Activated CD4-positive, alpha-beta T cell treated with anti-CD3 and anti-CD28 coated beads, Interleukin-2, amount 50 U/mL, for 4 hours (primary cell): ENCODE measurements at regions not wholly inside any gene's neighbourhood (a gene's known extent, or its start where the extent isn't known, plus 50 kb on each side); places are given as distances from the start of the nearest gene placed in this dataset.
"Not testable (repeated sequence)": the region's sequence is repeated elsewhere in the genome, so short reads cannot be mapped to it uniquely, and the experiment has no call there.

Experiments used
- DNase-seq, 2 experiments: peaks; one replicate each; pipeline ENCODE4 v3.0.0-alpha.2; 2020

DNA sequence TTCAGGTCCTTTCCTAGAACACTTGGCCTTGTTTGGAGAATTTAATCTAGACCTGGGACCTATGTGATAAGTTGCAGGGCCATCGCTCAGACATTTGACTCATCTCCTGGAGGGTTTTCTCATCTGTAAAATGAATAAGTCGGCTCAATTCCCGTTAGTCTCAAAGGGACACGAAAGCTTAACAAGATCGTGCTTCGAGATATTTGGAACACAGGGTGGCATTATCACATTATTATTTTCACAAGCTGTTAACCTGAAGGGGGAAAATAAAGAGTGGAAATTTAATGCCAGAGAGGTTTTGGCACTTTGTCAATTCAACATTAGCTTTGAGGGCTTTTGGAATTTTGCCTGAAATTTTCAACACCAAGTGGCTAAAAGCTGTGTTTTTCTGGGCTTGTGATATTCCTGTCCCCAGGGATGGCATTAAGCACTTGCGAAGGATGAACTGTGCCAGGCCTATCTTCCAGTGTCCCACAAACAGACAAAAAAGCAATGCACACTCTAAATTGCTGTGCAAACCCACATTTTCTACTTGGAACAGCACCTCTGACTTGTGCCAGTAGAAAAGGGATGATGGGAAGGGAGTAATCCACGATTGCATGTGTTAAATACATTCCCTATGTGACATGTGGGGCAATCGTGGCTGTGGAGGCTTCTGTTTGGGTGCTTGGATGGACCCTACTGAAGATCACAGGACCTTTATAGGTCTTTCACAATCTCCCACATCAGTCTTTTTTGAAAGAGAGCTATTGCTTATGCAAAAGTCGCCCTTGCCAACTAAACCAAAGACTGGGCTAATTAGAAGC, 478.7 kb downstream of the MFSD1 start:
- no peak for DNase-seq

DNA sequence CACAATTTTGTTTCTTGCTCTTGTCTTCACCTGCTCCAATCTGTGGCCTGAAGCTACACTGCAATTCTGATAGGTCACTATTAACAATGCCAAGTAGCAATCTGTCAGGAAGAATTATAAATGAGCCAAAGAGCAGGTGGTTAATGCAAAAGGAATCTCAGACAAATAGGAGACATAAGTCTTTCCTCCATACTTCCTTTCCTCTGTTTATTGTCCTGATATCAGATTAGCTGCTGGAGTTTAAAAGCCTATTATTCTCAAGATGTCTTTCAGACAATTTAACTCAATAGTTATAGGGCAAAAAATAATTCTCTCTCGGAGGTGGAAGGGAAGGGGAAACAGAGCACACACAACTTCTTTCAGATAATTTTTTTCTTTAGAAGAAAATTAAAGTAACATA, 491.6 kb downstream of the MFSD1 start:
- no peak for DNase-seq

DNA sequence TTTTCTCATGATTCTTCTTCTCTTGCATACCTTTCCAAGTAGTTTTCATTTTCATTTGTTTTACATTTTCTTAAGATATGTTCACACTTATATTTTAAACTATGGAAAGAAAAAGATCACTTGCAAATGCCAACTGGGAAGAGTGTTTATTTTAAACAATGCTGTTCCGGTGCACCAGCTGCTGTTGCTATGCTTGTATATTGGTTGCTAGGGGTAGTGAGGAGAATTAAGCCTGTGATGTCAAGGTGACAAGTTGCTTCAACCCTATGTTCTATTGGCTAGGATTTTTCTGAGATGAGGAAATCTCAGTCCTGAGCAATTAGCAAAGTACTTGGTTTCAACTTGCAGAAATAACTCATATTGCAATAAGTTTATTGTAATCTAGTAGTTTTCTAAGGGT, 500.1 kb downstream of the MFSD1 start:
- no peak for DNase-seq

DNA sequence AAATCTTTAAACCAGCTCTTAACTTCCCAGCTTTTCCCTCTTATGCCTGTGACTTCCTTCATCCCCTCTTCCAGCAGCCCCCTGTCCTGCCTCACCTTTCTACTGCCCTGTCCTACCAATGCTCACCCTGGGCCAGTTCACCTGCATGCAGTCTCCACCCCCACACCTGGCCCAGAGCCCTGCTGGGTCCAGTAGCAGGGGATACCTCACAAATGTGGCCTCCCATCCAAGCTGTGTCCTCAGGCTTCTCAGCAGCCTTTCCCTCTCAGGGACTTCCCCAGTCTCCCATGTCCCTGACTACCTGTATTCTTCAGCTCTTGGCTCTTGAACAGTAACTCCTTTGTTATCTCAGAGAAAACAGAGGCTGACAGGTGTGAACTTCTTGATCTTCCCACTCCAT, 503.2 kb downstream of the MFSD1 start:
- DNase-seq = no peak

DNA sequence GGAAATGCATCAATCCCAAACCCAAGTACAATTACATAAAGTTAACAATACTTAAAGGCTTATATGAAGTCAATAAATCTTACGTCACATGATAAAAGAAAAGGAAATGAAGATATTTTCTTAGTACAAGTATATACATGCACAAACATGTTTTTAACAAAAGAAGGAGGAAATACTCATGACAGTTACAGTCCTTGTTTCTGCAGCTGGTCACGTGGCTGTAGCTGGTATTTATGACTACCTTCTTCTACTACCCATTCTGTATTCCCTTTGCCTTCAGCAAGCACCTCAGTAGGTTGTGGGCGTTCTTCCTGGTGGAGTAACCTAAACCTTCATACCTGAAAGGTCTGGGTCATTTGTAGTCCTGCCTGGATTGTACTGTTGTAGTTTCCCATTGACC, 514.9 kb downstream of the MFSD1 start:
- not testable (repeated sequence) for DNase-seq

DNA sequence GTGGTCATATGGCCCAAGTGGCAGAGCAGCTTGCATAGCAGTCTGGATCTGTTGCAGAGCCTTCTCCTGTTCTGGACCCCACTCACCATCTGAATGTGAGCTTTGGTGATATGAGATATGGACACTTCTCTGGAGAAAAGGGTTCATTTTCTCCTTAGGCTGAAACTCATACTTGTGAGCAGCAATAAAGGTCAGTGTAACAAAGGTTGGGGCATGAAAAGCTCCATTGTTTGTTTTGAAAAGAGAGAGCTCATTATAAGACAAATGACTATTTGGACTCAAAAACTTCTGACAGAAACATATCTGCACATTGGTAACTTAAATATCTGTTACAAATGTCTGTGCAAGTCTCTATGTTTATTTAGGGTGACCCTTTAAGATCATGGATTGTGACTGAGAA, 517.3 kb downstream of the MFSD1 start:
- DNase-seq = no peak

DNA sequence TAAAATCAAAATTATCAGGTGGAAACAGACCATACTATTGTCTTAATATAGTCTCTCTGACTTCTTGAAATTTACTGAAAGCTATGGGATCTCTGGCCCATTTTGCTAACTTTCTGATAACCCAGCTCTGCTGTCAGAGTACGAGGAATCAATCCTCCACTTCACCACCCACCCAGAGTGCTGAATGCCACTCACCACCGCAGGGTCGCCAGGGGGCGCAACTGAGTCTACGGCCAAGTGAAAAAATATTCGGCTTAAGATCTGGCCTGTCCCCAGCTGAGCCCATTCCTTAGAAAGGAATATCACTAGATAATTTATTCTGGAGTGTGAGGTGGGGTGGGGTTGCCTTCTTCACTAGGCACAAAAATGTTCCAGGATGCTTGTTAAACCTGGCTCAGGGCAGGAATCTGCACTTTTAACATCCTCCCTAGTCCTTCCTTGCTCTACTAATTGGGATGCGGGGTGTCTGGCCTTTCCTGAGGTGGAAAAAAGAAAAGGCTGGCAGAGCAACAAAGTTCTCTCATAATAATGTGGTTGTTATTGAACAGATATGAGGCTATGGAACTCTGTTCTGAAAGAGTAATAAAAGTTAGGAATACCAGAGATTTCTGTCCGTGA, 520.6 kb downstream of the MFSD1 start:
- DNase-seq = no peak

DNA sequence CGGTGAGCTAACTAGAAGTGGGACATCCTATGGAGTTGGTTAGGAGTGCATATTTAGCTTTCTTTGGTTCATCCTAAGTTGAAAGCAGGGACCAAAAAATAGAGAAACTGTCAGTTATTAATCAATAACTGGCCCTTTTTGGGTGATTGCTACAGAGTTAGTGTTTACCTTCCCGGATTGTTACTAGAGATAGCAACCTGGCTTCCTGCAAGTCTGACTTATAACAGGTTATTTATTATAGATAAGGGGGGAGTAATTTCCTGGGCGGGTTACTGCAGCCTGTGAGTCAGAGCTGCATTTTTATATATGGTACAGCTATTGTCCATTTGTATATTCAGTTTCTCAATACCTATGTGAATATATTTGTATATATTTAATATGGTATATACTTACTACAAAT, 522.0 kb downstream of the MFSD1 start:
- DNase-seq = no peak

DNA sequence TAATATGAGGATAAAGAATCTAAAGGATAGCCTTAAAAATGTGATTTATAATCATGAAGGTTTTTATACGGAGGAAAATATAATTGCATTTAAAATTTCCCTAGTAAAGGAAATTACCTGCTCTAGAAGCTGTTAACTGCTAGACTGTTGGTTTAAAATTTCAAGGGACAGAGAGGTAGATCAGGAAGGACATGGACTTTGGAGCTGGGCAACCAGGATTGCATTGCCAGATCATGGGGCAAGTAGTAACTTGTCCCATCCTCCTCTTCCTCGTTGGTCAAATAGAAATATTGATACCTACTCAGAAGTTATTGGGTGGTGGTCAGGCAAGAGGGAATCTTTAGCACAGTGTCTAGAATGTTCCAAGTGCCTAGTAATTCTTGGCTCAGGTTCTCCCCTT, 525.1 kb downstream of the MFSD1 start:
- no peak for DNase-seq

DNA sequence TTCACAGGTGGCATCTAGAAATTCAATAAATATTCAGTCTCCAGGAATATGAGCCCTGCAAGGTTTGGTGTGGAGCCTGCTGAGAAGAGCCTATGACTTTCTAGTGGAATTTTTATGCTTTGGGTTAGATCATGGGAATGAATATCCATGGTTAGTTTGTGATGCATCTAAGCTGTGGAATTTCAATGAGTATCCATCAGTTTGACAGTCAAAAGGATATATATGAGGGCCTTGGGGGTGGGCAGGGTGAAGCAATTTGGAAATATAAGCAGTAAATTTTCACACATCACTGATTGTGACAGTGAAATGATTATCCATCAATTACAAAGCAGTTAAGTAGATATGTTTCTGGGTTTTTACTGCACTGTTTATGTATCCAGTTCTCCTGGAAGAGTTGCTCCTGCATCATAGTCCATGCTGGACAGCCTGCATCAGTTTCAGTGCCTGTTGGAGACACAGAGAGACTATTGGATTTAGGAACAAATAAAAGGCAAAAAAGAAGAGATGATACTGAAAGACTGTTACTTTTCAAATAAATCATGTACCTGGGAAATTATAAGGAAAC, 530.8 kb downstream of the MFSD1 start:
- DNase-seq = no peak

DNA sequence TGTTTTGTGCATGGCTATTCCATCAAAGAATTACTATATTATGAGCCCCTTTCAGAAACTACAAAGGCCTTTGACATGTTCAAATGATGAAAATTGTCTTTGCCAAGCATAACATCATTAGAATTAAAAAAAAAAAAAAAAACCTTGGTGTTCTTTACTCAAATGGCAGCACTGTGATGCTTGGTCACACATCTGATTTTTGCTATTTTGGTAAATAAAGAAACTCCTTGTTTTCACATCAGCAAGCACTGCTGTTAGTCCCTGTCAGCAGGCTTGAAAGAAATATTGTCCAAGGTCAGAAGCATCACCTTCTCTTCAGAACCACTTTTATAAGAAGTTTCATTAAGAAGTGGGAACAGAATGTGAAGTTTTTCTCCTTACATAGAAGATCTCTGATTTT, 537.3 kb downstream of the MFSD1 start:
- DNase-seq = no peak

DNA sequence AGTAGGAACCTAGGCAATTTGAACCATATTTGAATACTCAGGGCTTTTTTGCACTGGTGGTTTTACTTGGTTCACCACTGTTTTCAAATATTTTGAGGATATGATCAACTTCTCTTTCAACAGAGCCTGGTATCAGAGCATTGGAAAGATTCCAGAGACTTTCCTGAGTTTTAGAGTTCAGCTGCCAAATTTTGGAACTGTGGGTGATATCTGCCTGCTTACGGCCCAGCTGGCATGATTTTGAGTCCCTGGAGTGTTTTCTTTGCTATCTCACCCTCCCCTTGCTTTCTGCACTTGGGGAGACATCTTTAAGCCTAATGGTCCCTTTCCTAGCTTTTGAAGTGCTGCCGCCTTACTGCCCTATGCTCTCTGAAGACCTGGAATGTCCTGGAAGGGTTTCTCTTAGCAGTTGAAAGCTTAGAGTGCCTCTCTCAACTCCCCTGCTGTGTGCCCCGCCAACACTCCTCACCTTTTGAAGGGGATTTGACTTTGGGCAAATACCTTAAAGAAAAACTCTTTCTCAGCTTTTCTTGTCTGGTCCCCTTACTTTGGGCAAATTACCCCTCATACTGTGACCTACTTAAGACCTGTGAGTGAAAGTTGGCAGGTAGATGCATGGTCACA, 539.1 kb downstream of the MFSD1 start:
- DNase-seq = no peak

DNA sequence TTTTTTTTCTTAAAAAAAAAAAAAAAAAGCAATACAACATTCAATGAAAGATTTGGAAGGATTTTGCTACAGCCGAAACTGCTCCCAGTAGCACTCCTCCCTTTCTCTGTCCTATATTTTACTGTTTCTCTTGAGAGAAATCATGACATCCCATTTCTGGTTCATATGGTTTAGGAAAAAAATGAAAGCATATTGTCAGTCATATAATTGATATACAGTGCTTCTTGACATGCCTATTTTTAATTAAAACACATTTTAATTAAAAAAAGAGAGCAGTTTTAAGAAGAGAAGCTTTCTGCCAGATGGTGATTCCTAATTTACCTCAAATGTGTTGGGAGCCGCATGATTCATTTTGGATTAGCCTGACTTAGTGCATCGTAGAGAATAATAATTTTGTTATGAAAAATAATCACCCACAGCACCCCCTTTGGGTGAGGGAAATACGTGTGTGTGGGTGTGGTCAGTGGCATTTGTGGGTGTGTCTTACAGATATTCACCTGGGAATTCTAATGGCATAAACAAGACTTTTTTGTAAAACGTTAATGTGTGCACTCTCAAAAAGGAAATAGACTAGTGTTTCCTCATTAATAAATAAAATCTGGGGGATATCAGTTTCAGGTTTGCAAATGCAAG, 544.5 kb downstream of the MFSD1 start:
- no peak for DNase-seq

DNA sequence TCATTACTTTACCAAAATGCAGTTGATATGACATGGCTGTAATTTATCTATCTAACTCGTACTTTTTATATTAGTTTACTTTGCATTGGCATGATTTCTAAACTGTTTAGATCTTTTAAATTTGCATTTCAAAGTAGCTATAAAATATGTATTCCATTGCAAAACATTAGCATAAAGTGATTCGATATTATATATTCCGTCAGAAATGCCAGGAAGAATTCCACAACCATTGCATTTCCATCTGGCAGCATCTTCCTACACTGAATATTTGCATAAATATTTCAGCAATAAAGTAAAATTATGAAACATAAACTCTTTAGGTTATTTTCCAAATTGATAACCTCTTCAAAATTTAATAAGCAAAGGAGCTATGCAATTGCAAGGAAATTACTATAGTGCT, 546.6 kb downstream of the MFSD1 start:
- no peak for DNase-seq

DNA sequence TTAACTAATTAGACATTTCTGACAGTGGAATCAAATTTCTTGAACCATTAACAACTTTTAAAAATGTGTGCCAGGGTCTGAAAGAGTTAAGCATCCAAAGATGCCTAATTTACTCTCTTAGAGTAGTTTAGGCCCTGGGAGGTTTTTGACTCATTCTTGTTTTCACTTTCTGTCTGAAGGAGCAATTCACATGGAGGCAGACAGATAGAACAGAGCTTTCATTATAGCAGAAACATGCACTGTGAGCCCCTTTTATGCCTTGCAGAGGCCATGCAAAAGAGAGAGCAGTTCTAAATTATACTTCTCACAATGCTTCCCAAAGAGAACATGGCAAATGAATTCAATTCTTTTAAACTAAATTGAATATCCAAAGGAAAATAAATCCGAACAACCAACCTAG, 554.8 kb downstream of the MFSD1 start:
- DNase-seq = no peak

DNA sequence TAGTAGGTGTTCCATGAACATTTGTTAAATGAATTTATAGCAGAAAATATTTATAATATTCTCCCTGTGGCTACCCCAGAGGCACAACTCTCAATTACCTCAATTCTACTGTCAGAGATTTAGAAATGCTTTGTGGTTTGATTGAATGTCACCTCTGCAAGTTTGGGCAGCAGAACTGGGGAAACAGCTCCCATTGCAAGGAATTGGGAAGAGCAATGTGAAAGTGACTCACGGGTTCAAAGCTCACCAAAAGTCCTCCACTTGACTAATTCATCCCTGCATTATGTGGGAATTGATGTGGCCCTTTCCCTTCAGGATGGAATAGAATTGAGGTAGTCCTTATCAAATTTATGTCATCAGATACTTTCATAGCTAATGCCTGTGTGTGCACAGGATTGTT, 562.7 kb downstream of the MFSD1 start:
- DNase-seq = no peak

DNA sequence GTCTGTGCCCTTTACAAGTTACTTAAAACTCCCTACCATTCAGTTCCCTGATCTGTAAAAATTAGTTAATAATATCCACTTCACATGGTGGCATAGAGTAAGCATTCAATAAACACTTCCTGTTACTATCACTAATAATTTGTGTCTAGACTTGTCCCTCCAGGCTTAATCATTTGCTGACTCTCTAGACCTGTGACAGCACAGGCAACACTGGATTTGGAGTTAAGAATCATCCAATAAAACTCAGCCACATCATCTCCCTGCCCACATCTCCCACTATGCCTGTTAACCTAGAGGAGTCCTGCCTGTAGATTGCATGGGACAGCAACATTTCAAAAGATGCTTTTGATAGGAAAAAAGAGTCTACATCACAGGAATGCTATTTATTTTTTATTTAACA, 564.6 kb downstream of the MFSD1 start:
- DNase-seq = no peak

DNA sequence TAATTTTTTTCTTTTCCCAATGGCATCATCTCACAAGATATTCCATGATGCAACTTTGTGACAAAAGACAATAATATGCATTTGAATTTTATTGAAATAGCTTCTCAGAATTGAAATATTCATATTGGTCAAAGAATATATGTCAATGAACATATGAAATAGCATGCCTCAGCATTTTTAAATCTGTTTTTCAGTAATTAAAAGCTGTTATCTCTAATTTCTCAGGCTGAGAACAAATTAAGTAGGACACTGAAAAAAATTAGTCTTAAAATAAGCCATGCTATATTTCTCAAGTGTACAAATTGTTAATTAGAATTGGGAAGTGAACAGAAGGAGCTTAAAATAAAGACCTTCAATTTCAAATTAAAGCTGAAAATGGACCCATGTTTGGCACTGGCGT, 570.1 kb downstream of the MFSD1 start:
- no peak for DNase-seq

DNA sequence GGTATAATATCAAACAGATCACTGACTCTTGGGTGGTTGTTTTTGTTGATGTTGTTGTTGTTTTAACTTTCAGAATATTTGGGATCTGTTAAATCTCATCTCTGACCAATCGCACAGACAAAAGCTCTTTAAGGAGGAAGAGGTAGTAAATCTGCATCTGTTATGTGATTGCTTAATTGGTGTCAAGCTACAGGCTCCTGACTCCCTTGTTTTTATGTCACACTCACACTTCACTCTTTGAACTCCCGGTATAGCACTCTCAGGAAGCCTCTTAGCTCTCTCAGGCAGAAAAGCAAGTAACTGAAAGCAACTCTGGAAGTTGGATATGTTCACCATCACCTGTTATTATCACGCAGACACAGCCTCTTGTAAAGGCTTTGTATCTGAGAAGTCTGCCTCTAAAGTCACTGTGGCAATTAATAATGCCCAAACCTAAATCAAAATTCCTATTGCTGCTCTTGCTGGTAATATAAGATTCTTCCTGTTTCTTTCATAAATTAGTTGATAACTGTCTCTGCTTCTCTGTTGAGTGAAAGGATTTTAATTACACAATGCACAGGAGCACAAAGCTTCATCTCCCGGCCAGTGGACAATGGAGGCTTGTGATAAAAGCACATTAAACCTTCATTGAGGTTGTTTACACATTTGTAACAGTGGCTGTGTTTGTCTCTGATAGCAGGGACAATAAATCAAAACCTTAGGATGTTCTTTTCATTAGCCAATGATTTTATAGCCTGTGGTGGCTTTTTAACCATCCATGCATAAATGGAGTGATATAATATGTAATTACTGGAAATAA, 576.7 kb downstream of the MFSD1 start:
- no peak for DNase-seq

DNA sequence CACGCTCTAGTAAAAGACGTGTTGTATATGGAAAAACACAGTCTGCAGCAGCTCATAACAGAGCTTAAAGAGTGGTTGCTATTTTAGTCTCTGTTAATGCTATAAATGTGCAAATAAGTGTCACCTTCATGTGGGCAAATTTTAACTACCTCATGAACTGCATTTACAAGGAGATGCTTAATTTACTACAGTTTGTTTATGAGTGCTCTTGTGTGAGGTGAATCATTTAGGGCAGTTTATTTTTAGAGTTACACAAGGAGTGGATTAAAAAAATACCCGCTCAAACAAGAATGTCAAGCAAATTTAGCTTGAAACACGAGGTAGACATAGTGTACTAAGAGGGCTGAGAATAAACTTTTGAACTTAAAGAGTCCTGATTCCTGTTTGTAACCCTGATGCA, 579.0 kb downstream of the MFSD1 start:
- DNase-seq = no peak

DNA sequence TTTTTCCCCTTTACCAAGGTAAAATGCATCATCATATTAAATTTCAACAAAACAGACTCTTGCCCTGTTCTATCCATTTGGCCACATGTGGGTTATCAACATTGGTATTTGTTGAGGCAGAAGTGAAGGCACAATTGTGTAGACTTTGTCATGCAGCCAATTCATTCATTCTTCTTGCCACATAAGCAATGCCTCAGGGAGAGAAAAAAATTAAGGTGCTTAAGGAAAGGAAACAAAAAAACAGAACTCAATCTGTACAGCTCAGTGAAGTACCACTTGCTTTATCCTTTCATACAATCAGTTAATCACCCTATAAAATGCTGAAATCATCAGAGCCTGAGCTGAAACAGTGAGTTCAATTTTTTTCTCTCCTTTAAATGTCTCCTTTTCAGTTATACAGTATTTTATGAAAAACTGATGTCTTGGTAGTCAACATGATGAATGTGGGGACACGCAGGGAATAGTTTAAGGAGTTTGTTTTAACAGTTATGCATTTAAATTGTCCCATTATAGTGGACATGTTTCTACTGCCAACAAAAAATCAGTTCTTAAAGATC, 588.9 kb downstream of the MFSD1 start:
- DNase-seq = no peak

DNA sequence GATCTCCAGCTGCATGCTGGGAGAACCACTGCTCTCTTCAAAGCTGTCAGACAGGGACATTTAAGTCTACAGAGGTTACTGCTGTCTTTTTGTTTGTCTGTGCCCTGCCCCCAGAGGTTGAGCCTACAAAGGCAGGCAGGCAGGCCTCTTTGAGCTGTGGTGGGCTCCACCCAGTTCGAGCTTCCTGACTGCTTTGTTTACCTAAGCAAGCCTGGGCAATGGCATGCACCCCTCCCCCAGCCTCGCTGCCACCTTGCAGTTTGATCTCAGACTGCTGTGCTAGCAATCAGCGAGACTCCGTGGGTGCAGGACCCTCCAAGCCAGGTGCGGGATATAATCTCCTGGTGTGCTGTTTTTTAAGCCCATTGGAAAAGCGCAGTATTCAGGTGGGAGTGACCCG, 591.0 kb upstream of the IL12A start:
- DNase-seq = not testable (repeated sequence)
